ENCODE measurements at regions not wholly inside any gene's neighbourhood (a gene's known extent, or its start where the extent isn't known, plus 50 kb on each side); places are given as distances from the start of the nearest gene placed in this dataset.

DNA sequence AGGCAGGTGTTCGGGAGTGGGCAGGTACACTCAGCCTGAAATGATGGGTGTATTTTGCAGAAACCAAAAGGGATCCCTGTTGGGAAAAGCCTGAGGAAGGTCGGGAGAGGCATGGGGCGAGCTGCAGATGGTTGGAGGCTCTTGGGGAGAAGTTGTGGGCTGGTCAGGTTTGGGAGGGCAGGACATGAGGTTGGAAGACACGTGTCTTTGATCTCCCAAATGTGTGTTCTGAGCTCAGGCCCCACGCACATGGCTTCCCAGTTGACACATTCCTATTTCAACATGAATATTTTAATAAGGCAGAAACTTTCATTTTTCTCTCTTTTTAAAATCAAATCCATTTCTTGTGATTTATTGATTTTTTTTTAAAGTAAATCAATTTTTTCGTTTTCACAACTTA is 1003.3 kb downstream of the TBC1D22A start:
- no peak overlapping the region for H3K4me3 ChIP-seq
- H3K36me3 ChIP-seq = no peaks in the 10 kb centered on the region
- TF ChIP-seq, protein P1, sequence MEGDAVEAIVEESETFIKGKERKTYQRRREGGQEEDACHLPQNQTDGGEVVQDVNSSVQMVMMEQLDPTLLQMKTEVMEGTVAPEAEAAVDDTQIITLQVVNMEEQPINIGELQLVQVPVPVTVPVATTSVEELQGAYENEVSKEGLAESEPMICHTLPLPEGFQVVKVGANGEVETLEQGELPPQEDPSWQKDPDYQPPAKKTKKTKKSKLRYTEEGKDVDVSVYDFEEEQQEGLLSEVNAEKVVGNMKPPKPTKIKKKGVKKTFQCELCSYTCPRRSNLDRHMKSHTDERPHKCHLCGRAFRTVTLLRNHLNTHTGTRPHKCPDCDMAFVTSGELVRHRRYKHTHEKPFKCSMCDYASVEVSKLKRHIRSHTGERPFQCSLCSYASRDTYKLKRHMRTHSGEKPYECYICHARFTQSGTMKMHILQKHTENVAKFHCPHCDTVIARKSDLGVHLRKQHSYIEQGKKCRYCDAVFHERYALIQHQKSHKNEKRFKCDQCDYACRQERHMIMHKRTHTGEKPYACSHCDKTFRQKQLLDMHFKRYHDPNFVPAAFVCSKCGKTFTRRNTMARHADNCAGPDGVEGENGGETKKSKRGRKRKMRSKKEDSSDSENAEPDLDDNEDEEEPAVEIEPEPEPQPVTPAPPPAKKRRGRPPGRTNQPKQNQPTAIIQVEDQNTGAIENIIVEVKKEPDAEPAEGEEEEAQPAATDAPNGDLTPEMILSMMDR (IDR thresholded peaks at IDR 0.05) = no peak
- H3K9me3 ChIP-seq = no peaks in the 10 kb centered on the region
- no peak overlapping the region for H3K27ac ChIP-seq
- peaks cover 0 to 18% of the 10 kb centered on the region in 2 donors for H3K27me3 ChIP-seq
- ATAC-seq (no peak), DNase-seq (no peak)
- no peaks in the 10 kb centered on the region for H3K4me1 ChIP-seq
- intact Hi-C loops (cut with DNase I) = no loop called here

DNA sequence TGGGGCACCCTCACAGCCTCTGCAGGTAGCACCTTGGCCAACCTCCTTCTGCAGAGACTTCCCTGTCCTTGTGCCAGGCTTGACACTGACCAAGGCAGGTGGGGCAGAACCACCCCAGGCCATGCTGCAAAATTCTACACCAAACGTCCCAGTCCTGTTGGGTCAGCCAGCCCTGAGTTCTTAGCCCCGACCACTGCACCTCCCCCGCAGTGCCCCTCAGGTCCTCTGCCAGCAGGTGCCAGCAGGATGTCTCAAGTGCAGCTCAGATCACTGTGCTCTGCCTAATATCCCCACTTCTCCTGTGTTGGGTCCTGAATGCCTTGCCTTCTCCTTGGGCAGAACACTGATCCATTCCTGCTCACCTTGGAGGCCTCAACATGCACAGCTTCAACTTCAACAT is 999.7 kb downstream of the TBC1D22A start:
- Histone ChIP-seq H3K4me1 (no peaks in the 10 kb centered on the region), H3K27me3 (peaks cover 0 to 18% of the 10 kb centered on the region in 2 donors), H3K36me3 (no peaks in the 10 kb centered on the region), H3K4me3 (no peak overlapping the region), H3K27ac (no peak overlapping the region), H3K9me3 (no peaks in the 10 kb centered on the region)
- DNase-seq = no peak
- no peak for ATAC-seq
- intact Hi-C loops (cut with DNase I) = no loop called here
- TF ChIP-seq, protein P1 (IDR thresholded peaks at IDR 0.05) = no peak

DNA sequence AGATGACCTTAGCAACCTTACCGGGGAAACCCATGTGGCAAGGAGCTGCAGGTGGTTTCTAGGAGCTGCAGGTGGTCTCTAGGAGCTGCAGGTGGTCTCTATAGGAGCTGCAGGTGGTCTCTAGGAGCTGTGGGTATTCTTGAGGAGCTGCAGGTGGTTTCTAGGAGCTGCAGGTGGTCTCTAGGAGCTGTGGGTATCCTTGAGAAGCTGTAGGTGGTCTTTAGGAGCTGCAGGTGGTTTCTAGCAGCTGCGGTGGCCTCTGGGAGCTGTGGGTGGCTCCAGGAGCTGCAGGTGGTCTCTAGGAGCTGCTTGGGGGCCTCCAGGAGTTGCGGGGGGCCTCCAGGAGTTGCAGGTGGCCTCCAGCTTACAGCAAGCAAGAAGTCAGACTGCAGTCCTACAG is 997.5 kb downstream of the TBC1D22A start:
- H3K4me3 ChIP-seq = no peak overlapping the region
- peaks cover 0 to 7% of the 10 kb centered on the region in 2 donors for H3K27me3 ChIP-seq
- intact Hi-C loops (cut with DNase I) = no loop called here
- no peaks in the 10 kb centered on the region for H3K36me3 ChIP-seq
- ATAC-seq (no peak), DNase-seq (no peak)
- H3K4me1 ChIP-seq = no peaks in the 10 kb centered on the region
- TF ChIP-seq, protein P1 (IDR thresholded peaks at IDR 0.05) = no peak
- H3K9me3 ChIP-seq = no peaks in the 10 kb centered on the region
- no peak overlapping the region for H3K27ac ChIP-seq

DNA sequence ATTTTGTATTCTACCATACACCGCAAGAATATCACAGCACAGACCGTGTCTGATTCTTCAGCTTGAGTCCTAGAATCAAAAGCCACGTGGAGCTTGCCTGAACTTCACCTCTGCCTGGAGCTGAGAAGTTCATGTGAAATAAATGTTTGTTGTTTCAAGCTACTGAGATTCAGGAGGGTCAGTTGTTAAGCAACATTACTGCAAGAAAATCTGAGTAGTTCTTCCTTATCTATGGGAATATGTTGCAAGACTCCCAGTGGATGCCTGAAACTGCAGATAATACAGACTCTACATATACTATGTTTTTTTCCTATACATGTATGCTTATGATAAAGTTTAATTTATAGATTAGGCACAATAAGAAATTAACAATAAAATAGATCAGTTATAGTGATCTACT is 995.3 kb downstream of the TBC1D22A start:
- Histone ChIP-seq H3K4me1 (no peaks in the 10 kb centered on the region), H3K27ac (no peak overlapping the region), H3K36me3 (no peaks in the 10 kb centered on the region), H3K4me3 (no peak overlapping the region), H3K9me3 (no peaks in the 10 kb centered on the region), H3K27me3 (no peaks in the 10 kb centered on the region)
- ATAC-seq = no peak
- TF ChIP-seq, protein P1 (IDR thresholded peaks at IDR 0.05) = no peak
- intact Hi-C loops (cut with DNase I) = no loop called here
- DNase-seq = no peak

DNA sequence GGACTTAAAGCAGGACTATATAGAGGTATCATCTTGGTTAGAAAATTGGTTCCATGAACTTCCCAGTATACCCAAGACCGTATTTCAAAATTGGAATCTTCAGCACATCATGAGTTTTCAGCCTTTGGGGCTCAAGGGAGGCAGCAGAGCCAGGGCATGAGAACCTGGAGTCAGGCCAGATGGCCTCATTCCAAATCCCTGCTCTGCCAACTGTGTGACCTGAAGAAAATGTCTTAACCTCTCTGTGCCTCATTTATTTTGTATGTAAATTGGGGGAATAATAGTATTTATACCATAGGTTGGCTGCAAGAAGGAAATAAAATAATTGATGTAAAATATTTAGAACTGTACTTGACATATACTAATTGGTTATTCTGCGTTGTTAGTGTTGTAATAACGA is 987.6 kb downstream of the TBC1D22A start:
- intact Hi-C loops (cut with DNase I) = no loop called here
- TF ChIP-seq, protein P1 (IDR thresholded peaks at IDR 0.05) = no peak
- H3K4me1 ChIP-seq = no peaks in the 10 kb centered on the region
- H3K27ac ChIP-seq = no peak overlapping the region
- DNase-seq (no peak), ATAC-seq (no peak)
- no peaks in the 10 kb centered on the region for H3K36me3 ChIP-seq
- H3K27me3 ChIP-seq = peaks cover 0 to 21% of the 10 kb centered on the region in 2 donors
- no peak overlapping the region for H3K4me3 ChIP-seq
- H3K9me3 ChIP-seq = no peaks in the 10 kb centered on the region

Data from left lung (tissue), 4 donors.